ENCODE measurements at regions not wholly inside any gene's neighbourhood (a gene's known extent, or its start where the extent isn't known, plus 50 kb on each side); places are given as distances from the start of the nearest gene placed in this dataset.

DNA sequence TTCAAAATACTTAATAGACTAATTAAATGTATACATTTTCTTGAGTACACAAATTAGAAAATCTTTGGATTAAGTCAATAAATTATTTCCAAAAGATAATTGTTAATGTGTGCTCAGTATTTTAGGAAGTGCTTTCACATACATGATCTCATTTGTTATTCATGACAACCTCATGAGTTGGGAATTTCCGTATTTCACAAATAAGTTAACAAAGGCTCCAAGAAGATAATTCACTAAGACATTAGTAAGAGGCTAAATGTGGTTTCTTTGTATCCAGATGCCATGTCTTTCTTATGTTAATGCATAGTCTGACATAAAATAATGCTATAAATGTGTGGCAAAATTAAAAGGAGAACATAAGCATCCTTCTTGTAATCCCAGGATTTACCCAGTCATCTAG, 79.5 kb upstream of the TCF21 start:
- TF ChIP-seq, protein P1, sequence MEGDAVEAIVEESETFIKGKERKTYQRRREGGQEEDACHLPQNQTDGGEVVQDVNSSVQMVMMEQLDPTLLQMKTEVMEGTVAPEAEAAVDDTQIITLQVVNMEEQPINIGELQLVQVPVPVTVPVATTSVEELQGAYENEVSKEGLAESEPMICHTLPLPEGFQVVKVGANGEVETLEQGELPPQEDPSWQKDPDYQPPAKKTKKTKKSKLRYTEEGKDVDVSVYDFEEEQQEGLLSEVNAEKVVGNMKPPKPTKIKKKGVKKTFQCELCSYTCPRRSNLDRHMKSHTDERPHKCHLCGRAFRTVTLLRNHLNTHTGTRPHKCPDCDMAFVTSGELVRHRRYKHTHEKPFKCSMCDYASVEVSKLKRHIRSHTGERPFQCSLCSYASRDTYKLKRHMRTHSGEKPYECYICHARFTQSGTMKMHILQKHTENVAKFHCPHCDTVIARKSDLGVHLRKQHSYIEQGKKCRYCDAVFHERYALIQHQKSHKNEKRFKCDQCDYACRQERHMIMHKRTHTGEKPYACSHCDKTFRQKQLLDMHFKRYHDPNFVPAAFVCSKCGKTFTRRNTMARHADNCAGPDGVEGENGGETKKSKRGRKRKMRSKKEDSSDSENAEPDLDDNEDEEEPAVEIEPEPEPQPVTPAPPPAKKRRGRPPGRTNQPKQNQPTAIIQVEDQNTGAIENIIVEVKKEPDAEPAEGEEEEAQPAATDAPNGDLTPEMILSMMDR (IDR thresholded peaks at IDR 0.05; ENCODE audit: insufficient read depth, low read length): no peak
- TF ChIP-seq POLR2AphosphoS5 (IDR thresholded peaks at IDR 0.05; ENCODE audit: low read depth): no peak

Measured in HL-60 (cell line).